H9 (cell line): ENCODE measurements at regions not wholly inside any gene's neighbourhood (a gene's known extent, or its start where the extent isn't known, plus 50 kb on each side); places are given as distances from the start of the nearest gene placed in this dataset.

Experiments
- DNase-seq: peaks from one replicate; pipeline ENCODE4 v3.0.0-alpha.2; 2017
- H2AFZ ChIP-seq: one replicate; pipeline ENCODE4 v1.6.1; 2013; ENCODE audit warnings: mild to moderate bottlenecking, low read length, control low read depth, moderate library complexity
- H2AK5ac ChIP-seq: 2 replicates; pipeline ENCODE4 v1.6.1; 2013; ENCODE audit warnings: low read length, control low read depth, mixed read lengths; ENCODE audit not compliant: insufficient read length
- H2BK120ac ChIP-seq: one replicate; pipeline ENCODE4 v1.6.1; 2013; ENCODE audit warnings: low read depth, mild to moderate bottlenecking, low read length, control low read depth, inconsistent platforms; ENCODE audit not compliant: poor library complexity, severe bottlenecking
- H2BK12ac ChIP-seq: 2 replicates; pipeline ENCODE4 v1.6.1; 2013; ENCODE audit warnings: low read length, control low read depth, mixed read lengths, low read depth; ENCODE audit not compliant: insufficient read length
- H2BK15ac ChIP-seq: 2 replicates; pipeline ENCODE4 v1.6.1; 2013; ENCODE audit warnings: low read depth, low read length, control low read depth
- H2BK20ac ChIP-seq: one replicate; pipeline ENCODE4 v1.6.1; 2013; ENCODE audit warnings: low read depth, mild to moderate bottlenecking, low read length, control low read depth, inconsistent platforms; ENCODE audit not compliant: poor library complexity, severe bottlenecking
- H2BK5ac ChIP-seq: 2 replicates; pipeline ENCODE4 v1.6.1; 2013; ENCODE audit warnings: low read length, control low read depth, mixed read lengths; ENCODE audit not compliant: insufficient read length
- H3K14ac ChIP-seq: 2 replicates; pipeline ENCODE4 v1.6.1; 2013; ENCODE audit warnings: low read length, control low read depth; ENCODE audit not compliant: insufficient read depth
- H3K18ac ChIP-seq: 2 replicates; pipeline ENCODE4 v1.6.1; 2013; ENCODE audit warnings: low read depth, mild to moderate bottlenecking, mixed read lengths, low read length, control low read depth; ENCODE audit not compliant: insufficient read length
- H3K23ac ChIP-seq: 2 replicates; pipeline ENCODE4 v1.6.1; 2013; ENCODE audit warnings: low read length, control low read depth, mixed read lengths, low read depth; ENCODE audit not compliant: insufficient read length
- H3K23me2 ChIP-seq: 2 replicates; pipeline ENCODE4 v1.6.1; 2013; ENCODE audit warnings: low read depth, mild to moderate bottlenecking, mixed read lengths, low read length, control low read depth; ENCODE audit not compliant: insufficient read length, poor library complexity, severe bottlenecking
- H3K27ac ChIP-seq: 2 replicates; pipeline ENCODE4 v1.5.1; 2013; ENCODE audit warnings: low read length, control low read depth, mixed read lengths, low read depth; ENCODE audit not compliant: insufficient read length
- H3K27me3 ChIP-seq: 2 replicates; pipeline ENCODE4 v1.6.1; 2013; ENCODE audit warnings: low read length, control low read depth, inconsistent platforms; ENCODE audit not compliant: insufficient read depth
- H3K4ac ChIP-seq: 2 replicates; pipeline ENCODE4 v1.6.1; 2013; ENCODE audit warnings: low read depth, mild to moderate bottlenecking, control low read depth, inconsistent platforms, low read length, moderate library complexity
- H3K4me1 ChIP-seq: 2 replicates; pipeline ENCODE4 v1.6.1; 2013; ENCODE audit warnings: low read length, control low read depth, inconsistent platforms; ENCODE audit not compliant: insufficient read depth
- H3K4me2 ChIP-seq: 2 replicates; pipeline ENCODE4 v1.6.1; 2013; ENCODE audit warnings: low read length, control low read depth, mixed read lengths; ENCODE audit not compliant: insufficient read length, insufficient read depth
- H3K56ac ChIP-seq: 2 replicates; pipeline ENCODE4 v1.6.1; 2013; ENCODE audit warnings: low read depth, mild to moderate bottlenecking, mixed read lengths, low read length, control low read depth; ENCODE audit not compliant: insufficient read length
- H3K79me1 ChIP-seq: 2 replicates; pipeline ENCODE4 v1.6.1; 2013; ENCODE audit warnings: low read depth, mild to moderate bottlenecking, moderate library complexity, low read length, control low read depth, inconsistent platforms; ENCODE audit not compliant: insufficient read depth, poor library complexity, severe bottlenecking
- H3K79me2 ChIP-seq: 2 replicates; pipeline ENCODE4 v1.6.1; 2013; ENCODE audit warnings: low read length, control low read depth, inconsistent platforms; ENCODE audit not compliant: insufficient read depth
- H3K9ac ChIP-seq: 2 replicates; pipeline ENCODE4 v1.6.1; 2013; ENCODE audit warnings: low read length, control low read depth, mixed read lengths; ENCODE audit not compliant: insufficient read length; ENCODE audit errors: extremely low read depth
- H3K9me3 ChIP-seq: one replicate; pipeline ENCODE4 v1.6.1; 2013; ENCODE audit warnings: low read depth, low read length, inconsistent platforms; ENCODE audit not compliant: control insufficient read depth
- H3T11ph ChIP-seq: one replicate; pipeline ENCODE4 v1.6.1; 2013; ENCODE audit warnings: mild to moderate bottlenecking, low read length, control low read depth, inconsistent platforms
- H4K20me1 ChIP-seq: one replicate; pipeline ENCODE4 v1.6.1; 2013; ENCODE audit not compliant: control insufficient read depth, insufficient read length, insufficient read depth
- H4K5ac ChIP-seq: 2 replicates; pipeline ENCODE4 v1.6.1; 2013; ENCODE audit warnings: low read depth, mild to moderate bottlenecking, mixed read lengths, low read length, control low read depth; ENCODE audit not compliant: insufficient read length
- H4K8ac ChIP-seq: replicated peaks from 2 replicates; pipeline ENCODE4 v1.6.1; 2013; ENCODE audit warnings: low read length, control low read depth, mixed read lengths, low read depth; ENCODE audit not compliant: insufficient read length
- H4K91ac ChIP-seq: 2 replicates; pipeline ENCODE4 v1.6.1; 2013; ENCODE audit warnings: low read depth, mild to moderate bottlenecking, moderate library complexity, mixed read lengths, low read length, control low read depth; ENCODE audit not compliant: insufficient read length
- H3K27ac Mint-ChIP-seq, 3 experiments: 2 replicates in 2 of 3; 3 replicates in 1 of 3; pipeline ENCODE4 v1.8.0; 2020 to 2021; ENCODE audit warnings: mixed read lengths in 3 of 3, mild to moderate bottlenecking in 1 of 3, moderate library complexity in 1 of 3
- H3K27me3 Mint-ChIP-seq: 2 replicates; pipeline ENCODE4 v1.8.0; 2021; ENCODE audit warnings: low read depth, mild to moderate bottlenecking, moderate library complexity, mixed read lengths
- H3K36me3 Mint-ChIP-seq, 3 experiments: 2 replicates in 2 of 3; 3 replicates in 1 of 3; pipeline ENCODE4 v1.8.0; 2020 to 2021; ENCODE audit warnings: low read depth in 3 of 3, mixed read lengths in 3 of 3; ENCODE audit not compliant: insufficient read depth in 1 of 3
- H3K4me1 Mint-ChIP-seq, 2 experiments: 2 replicates each; pipeline ENCODE4 v1.8.0; 2020; ENCODE audit warnings: mixed read lengths in 2 of 2
- H3K4me3 Mint-ChIP-seq, 2 experiments: 2 replicates in 1 of 2; 3 replicates in 1 of 2; pipeline ENCODE4 v1.8.0; 2020 to 2021; ENCODE audit warnings: mild to moderate bottlenecking in 2 of 2, mixed read lengths in 2 of 2, moderate library complexity in 1 of 2
- H3K9me3 Mint-ChIP-seq, 2 experiments: 2 replicates in 1 of 2; 3 replicates in 1 of 2; pipeline ENCODE4 v1.8.0; 2020; ENCODE audit warnings: mild to moderate bottlenecking in 2 of 2, mixed read lengths in 2 of 2, moderate library complexity in 1 of 2
- WGBS: extraction: QIAGEN DNeasy Blood & Tissue Kit; methylation state at CpG from one replicate; pipeline ENCODE4 v1.1.7; 2013; ENCODE audit warnings: missing lambda C conversion rate, low lambda C conversion rate, mixed read lengths; ENCODE audit not compliant: insufficient read length; ENCODE audit errors: extremely low coverage; 5-methylcytosine and 5-hydroxymethylcytosine counted together
- TF ChIP-seq, protein P1 (sequence below): fragments of 200-600 bp; sonication (generic); conservative IDR thresholded peaks from 3 replicates; pipeline ENCODE4 v1.8.0; 2021; ENCODE audit warnings: antibody characterized with exemption, mild to moderate bottlenecking

DNA sequence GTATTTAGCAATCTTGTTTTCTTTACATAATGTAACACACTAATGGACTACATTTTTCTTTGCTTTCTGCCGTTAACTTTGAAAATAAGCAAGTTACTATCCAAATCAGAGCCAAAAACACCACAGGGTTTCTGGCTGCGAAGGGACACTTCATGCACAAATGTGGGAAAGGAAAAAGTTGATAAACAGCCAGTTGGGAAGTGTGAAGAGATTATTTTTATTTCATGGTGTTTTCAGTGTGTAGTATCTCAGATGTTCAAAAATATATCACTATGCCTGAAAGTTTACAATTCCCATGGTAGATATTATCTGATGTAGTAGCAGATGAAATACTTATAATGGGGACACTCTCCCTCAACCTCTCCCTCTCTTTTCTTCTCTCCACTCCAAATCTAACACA lies 135.3 kb downstream of the CETN3 start:
- no peak overlapping the region for H3K9ac ChIP-seq
- WGBS = no CpG with 5 or more reads among the region's 2 CpGs
- H3K23me2 ChIP-seq = no peaks in the 10 kb centered on the region
- Mint-ChIP-seq H3K4me3 (no peak overlapping the region), H3K9me3 (no peaks in the 10 kb centered on the region), H3K4me1 (peaks cover 3 to 5% of the 10 kb centered on the region in 2 experiments; a peak in 2 of 4 replicates), H3K27me3 (no peaks in the 10 kb centered on the region), H3K27ac (no peak overlapping the region), H3K36me3 (no peaks in the 10 kb centered on the region)
- no peak overlapping the region for H3T11ph ChIP-seq
- no peaks in the 10 kb centered on the region for H3K79me1 ChIP-seq
- no peaks in the 10 kb centered on the region for H3K27me3 ChIP-seq
- H4K91ac ChIP-seq = no peak overlapping the region
- H4K5ac ChIP-seq = no peak overlapping the region
- no peak overlapping the region for H4K8ac ChIP-seq
- no peak overlapping the region for H2AFZ ChIP-seq
- no peak overlapping the region for H2BK12ac ChIP-seq
- no peak overlapping the region for H2BK20ac ChIP-seq
- no peak overlapping the region for H2BK120ac ChIP-seq
- H3K4me1 ChIP-seq = no peaks in the 10 kb centered on the region
- H3K14ac ChIP-seq = no peak overlapping the region
- H3K23ac ChIP-seq = no peak overlapping the region
- H3K18ac ChIP-seq = no peak overlapping the region
- TF ChIP-seq, protein P1, sequence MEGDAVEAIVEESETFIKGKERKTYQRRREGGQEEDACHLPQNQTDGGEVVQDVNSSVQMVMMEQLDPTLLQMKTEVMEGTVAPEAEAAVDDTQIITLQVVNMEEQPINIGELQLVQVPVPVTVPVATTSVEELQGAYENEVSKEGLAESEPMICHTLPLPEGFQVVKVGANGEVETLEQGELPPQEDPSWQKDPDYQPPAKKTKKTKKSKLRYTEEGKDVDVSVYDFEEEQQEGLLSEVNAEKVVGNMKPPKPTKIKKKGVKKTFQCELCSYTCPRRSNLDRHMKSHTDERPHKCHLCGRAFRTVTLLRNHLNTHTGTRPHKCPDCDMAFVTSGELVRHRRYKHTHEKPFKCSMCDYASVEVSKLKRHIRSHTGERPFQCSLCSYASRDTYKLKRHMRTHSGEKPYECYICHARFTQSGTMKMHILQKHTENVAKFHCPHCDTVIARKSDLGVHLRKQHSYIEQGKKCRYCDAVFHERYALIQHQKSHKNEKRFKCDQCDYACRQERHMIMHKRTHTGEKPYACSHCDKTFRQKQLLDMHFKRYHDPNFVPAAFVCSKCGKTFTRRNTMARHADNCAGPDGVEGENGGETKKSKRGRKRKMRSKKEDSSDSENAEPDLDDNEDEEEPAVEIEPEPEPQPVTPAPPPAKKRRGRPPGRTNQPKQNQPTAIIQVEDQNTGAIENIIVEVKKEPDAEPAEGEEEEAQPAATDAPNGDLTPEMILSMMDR = no peak
- no peak overlapping the region for H2AK5ac ChIP-seq
- no peak overlapping the region for H3K56ac ChIP-seq
- H4K20me1 ChIP-seq = no peaks in the 10 kb centered on the region
- no peak overlapping the region for H3K4ac ChIP-seq
- no peaks in the 10 kb centered on the region for H3K79me2 ChIP-seq
- H3K9me3 ChIP-seq = no peaks in the 10 kb centered on the region
- no peak overlapping the region for H2BK15ac ChIP-seq
- no peak overlapping the region for H2BK5ac ChIP-seq
- no peak overlapping the region for H3K27ac ChIP-seq
- DNase-seq = no peak
- H3K4me2 ChIP-seq = no peak overlapping the region
